SHP77 (cell line): ENCODE measurements at regions not wholly inside any gene's neighbourhood (a gene's known extent, or its start where the extent isn't known, plus 50 kb on each side); places are given as distances from the start of the nearest gene placed in this dataset.

Experiments used
- DNase-seq, 2 experiments: peaks; one replicate each; lab custom pipeline; 2025; lab: John Stamatoyannopoulos, UW

- no peak for DNase-seq
Observed at GRCh38 chr3:98962951-98963350, 61.5 kb upstream of the DCBLD2 start.

- no peak for DNase-seq
Observed at GRCh38 chr3:98962189-98962930, 60.9 kb upstream of the DCBLD2 start.

GRCh38 chr3:98961161-98962155, 60.0 kb upstream of the DCBLD2 start:
- DNase-seq = no peak

- no peak for DNase-seq
Observed at GRCh38 chr3:98957681-98958080, 56.2 kb upstream of the DCBLD2 start.

- DNase-seq = no peak
Observed at GRCh38 chr3:98956008-98956407, 54.5 kb upstream of the DCBLD2 start.

- no peak for DNase-seq
Observed at GRCh38 chr3:98954791-98955604, 53.5 kb upstream of the DCBLD2 start.

- DNase-seq = no peak
Observed at GRCh38 chr3:98954242-98954641, 52.7 kb upstream of the DCBLD2 start.

- DNase-seq = no peak
Observed at GRCh38 chr3:98952404-98952803, 50.9 kb upstream of the DCBLD2 start.
